ENCODE measurements at regions not wholly inside any gene's neighbourhood (a gene's known extent, or its start where the extent isn't known, plus 50 kb on each side); places are given as distances from the start of the nearest gene placed in this dataset.

DNA sequence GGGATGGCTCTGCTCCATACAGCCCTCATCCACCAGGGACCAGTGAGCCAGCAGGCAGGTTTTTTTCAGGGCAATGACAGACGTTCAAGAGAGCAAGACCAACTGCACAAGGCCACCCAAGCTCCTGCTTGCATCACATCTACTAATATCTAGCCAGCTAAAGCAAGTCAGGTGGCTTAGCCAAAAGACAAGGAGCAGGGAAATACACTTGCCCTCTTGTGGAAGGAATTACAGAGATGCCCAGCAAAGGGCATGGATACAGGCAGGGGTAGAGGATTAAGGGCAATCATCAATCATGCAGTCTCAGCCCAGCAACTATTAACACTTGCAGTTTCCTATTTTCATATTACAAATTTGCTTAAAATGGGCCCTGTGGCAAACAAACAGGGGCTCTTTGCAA is 81.5 kb upstream of the NTRK3 start:
- TF ChIP-seq EZH2 (IDR thresholded peaks at IDR 0.05; ENCODE audit: low read depth, unreplicated experiment) (no peak), POLR2AphosphoS5 (IDR thresholded peaks at IDR 0.05; ENCODE audit: low read depth) (no peak), NANOG (IDR thresholded peaks at IDR 0.05; ENCODE audit: borderline replicate concordance) (no peak), CREB1 (CRISPR knock-in tag; IDR thresholded peaks at IDR 0.05; ENCODE audit: low read depth) (no peak), ZNF462 (CRISPR knock-in tag; IDR thresholded peaks at IDR 0.05) (no peak), EZH2phosphoT487 (IDR thresholded peaks at IDR 0.05; ENCODE audit: unreplicated experiment) (no peak)
- TF ChIP-seq, protein P1, sequence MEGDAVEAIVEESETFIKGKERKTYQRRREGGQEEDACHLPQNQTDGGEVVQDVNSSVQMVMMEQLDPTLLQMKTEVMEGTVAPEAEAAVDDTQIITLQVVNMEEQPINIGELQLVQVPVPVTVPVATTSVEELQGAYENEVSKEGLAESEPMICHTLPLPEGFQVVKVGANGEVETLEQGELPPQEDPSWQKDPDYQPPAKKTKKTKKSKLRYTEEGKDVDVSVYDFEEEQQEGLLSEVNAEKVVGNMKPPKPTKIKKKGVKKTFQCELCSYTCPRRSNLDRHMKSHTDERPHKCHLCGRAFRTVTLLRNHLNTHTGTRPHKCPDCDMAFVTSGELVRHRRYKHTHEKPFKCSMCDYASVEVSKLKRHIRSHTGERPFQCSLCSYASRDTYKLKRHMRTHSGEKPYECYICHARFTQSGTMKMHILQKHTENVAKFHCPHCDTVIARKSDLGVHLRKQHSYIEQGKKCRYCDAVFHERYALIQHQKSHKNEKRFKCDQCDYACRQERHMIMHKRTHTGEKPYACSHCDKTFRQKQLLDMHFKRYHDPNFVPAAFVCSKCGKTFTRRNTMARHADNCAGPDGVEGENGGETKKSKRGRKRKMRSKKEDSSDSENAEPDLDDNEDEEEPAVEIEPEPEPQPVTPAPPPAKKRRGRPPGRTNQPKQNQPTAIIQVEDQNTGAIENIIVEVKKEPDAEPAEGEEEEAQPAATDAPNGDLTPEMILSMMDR (conservative IDR thresholded peaks at IDR 0.05; ENCODE audit: low read depth in 2 of 2), result peak; percentile 36 to 41
- TF ChIP-seq, protein P2, sequence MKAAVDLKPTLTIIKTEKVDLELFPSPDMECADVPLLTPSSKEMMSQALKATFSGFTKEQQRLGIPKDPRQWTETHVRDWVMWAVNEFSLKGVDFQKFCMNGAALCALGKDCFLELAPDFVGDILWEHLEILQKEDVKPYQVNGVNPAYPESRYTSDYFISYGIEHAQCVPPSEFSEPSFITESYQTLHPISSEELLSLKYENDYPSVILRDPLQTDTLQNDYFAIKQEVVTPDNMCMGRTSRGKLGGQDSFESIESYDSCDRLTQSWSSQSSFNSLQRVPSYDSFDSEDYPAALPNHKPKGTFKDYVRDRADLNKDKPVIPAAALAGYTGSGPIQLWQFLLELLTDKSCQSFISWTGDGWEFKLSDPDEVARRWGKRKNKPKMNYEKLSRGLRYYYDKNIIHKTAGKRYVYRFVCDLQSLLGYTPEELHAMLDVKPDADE (IDR thresholded peaks at IDR 0.05), result no peak
